OCI-LY1 (cell line): ENCODE measurements at regions not wholly inside any gene's neighbourhood (a gene's known extent, or its start where the extent isn't known, plus 50 kb on each side); places are given as distances from the start of the nearest gene placed in this dataset.

Source experiments
- H2AFZ ChIP-seq: fragments of 200-600 bp; sonication (generic), shearing (Covaris generic); 2 replicates; pipeline ENCODE4 v1.6.0; 2014; ENCODE audit warnings: antibody characterized with exemption, mild to moderate bottlenecking, low read length
- H3F3A ChIP-seq: fragments of 200-600 bp; sonication (generic), shearing (Covaris generic); 2 replicates; pipeline ENCODE4 v1.6.0; 2014; ENCODE audit warnings: mild to moderate bottlenecking, antibody characterized with exemption, low read length, moderate library complexity; ENCODE audit not compliant: insufficient read depth
- H3K27ac ChIP-seq: fragments of 200-600 bp; sonication (generic); 2 replicates; pipeline ENCODE4 v1.5.1; 2014; ENCODE audit warnings: low read length, mixed run types, mild to moderate bottlenecking, low read depth; ENCODE audit not compliant: poor library complexity, severe bottlenecking
- H3K27me3 ChIP-seq: fragments of 200-600 bp; sonication (generic); 2 replicates; pipeline ENCODE4 v1.6.0; 2014; ENCODE audit warnings: antibody characterized with exemption, mild to moderate bottlenecking, low read length, moderate library complexity; ENCODE audit not compliant: insufficient read depth
- H3K36me3 ChIP-seq: fragments of 200-600 bp; sonication (generic); 2 replicates; pipeline ENCODE4 v1.6.1; 2014; ENCODE audit warnings: mild to moderate bottlenecking, antibody characterized with exemption, low read length, moderate library complexity, mixed read lengths; ENCODE audit not compliant: insufficient read depth
- H3K4me1 ChIP-seq: fragments of 200-600 bp; sonication (generic); 2 replicates; pipeline ENCODE4 v1.5.1; 2014; ENCODE audit warnings: mild to moderate bottlenecking, low read length, moderate library complexity; ENCODE audit not compliant: insufficient read depth, severe bottlenecking
- H3K4me2 ChIP-seq: fragments of 200-600 bp; sonication (generic), shearing (Covaris generic); 2 replicates; pipeline ENCODE4 v1.6.1; 2014; ENCODE audit warnings: low read length
- H3K4me3 ChIP-seq: fragments of 200-600 bp; sonication (generic); 2 replicates; pipeline ENCODE4 v1.5.1; 2014; ENCODE audit warnings: low read length, low read depth, mild to moderate bottlenecking, mixed read lengths; ENCODE audit not compliant: poor library complexity, severe bottlenecking
- H3K79me2 ChIP-seq: fragments of 200-600 bp; shearing (Covaris generic); 2 replicates; pipeline ENCODE4 v1.6.1; 2016; ENCODE audit warnings: mixed run types, low read length, mixed read lengths; ENCODE audit not compliant: insufficient read depth
- H3K9ac ChIP-seq: fragments of 200-600 bp; sonication (generic), shearing (Covaris generic); 2 replicates; pipeline ENCODE4 v1.6.1; 2014; ENCODE audit warnings: mild to moderate bottlenecking, low read length, mixed read lengths
- H3K9me2 ChIP-seq: fragments of 200-600 bp; sonication (generic), shearing (Covaris generic); 2 replicates; pipeline ENCODE4 v1.6.1; 2014; ENCODE audit warnings: low read depth, mild to moderate bottlenecking, low read length, mixed read lengths
- H3K9me3 ChIP-seq: fragments of 200-600 bp; shearing (Covaris generic); 2 replicates; pipeline ENCODE4 v1.6.1; 2014; ENCODE audit warnings: low read length, mixed read lengths
- H4K20me1 ChIP-seq: fragments of 200-600 bp; sonication (generic), shearing (Covaris generic); 2 replicates; pipeline ENCODE4 v1.6.0; 2016; ENCODE audit warnings: mild to moderate bottlenecking, low read length; ENCODE audit not compliant: insufficient read depth
- EZH2 ChIP-seq: fragments of 200-600 bp; sonication (generic), shearing (Covaris generic); IDR thresholded peaks from 2 replicates; pipeline ENCODE4 v1.8.0; 2017; ENCODE audit warnings: borderline replicate concordance, mixed run types, mild to moderate bottlenecking, antibody characterized with exemption, low read length, moderate library complexity, mixed read lengths
- TF ChIP-seq, protein P1 (sequence below): fragments of 200-600 bp; sonication (generic), shearing (Covaris generic); IDR thresholded peaks from 2 replicates; pipeline ENCODE4 v1.5.1; 2017; ENCODE audit warnings: mild to moderate bottlenecking, antibody characterized with exemption, low read length, moderate library complexity, mixed read lengths

DNA sequence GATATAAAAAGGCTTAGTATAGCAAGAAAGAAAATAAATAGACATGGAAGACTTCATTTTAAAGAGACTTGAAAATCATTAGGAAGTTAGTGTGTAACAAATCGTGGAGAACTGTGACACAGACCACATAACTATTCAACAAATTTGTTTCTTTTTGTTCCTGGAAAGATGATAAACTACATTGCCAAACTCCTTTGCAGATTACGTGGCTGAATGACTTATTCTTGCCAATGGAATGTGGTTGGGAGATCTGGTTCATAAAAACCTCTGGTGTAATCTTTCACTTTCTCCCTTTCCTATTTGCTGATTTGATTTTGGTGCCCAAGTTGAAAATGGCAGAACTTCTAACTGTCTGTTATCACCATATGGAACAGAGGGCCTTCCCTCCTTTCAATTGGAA, 328.9 kb upstream of the MEF2C start:
- no peak overlapping the region for H2AFZ ChIP-seq
- H3K27ac ChIP-seq: no peak overlapping the region
- H3K9ac ChIP-seq: no peak overlapping the region
- no peak overlapping the region for H3K4me3 ChIP-seq
- H3F3A ChIP-seq: no peaks in the 10 kb centered on the region
- H3K36me3 ChIP-seq: no peaks in the 10 kb centered on the region
- H3K79me2 ChIP-seq: no peaks in the 10 kb centered on the region
- no peak overlapping the region for H3K4me2 ChIP-seq
- H3K4me1 ChIP-seq: no peaks in the 10 kb centered on the region
- H4K20me1 ChIP-seq: no peaks in the 10 kb centered on the region
- H3K9me2 ChIP-seq: no peaks in the 10 kb centered on the region
- H3K27me3 ChIP-seq: no peaks in the 10 kb centered on the region
- no peaks in the 10 kb centered on the region for H3K9me3 ChIP-seq
- no peak for TF ChIP-seq EZH2
- TF ChIP-seq, protein P1, sequence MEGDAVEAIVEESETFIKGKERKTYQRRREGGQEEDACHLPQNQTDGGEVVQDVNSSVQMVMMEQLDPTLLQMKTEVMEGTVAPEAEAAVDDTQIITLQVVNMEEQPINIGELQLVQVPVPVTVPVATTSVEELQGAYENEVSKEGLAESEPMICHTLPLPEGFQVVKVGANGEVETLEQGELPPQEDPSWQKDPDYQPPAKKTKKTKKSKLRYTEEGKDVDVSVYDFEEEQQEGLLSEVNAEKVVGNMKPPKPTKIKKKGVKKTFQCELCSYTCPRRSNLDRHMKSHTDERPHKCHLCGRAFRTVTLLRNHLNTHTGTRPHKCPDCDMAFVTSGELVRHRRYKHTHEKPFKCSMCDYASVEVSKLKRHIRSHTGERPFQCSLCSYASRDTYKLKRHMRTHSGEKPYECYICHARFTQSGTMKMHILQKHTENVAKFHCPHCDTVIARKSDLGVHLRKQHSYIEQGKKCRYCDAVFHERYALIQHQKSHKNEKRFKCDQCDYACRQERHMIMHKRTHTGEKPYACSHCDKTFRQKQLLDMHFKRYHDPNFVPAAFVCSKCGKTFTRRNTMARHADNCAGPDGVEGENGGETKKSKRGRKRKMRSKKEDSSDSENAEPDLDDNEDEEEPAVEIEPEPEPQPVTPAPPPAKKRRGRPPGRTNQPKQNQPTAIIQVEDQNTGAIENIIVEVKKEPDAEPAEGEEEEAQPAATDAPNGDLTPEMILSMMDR: no peak

DNA sequence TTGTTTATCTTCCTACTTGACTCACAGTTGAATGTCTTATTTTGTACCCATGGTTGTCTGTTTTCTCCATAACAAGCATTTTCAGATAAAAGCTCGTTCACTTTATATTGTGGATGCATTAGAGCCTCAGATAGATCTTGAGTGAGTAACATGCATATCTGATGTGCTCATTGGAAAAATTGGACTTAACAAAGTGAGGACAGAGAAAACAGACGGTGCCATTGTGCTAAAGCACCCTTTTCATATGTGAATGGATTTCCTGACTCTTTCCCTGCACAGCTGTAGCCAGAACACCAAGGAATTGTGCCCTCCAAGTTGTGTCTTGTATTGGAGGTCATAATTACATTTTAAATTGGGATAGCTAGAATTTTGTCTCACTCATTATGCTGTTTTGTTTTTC, 325.8 kb upstream of the MEF2C start:
- no peak overlapping the region for H3K27ac ChIP-seq
- no peaks in the 10 kb centered on the region for H3K27me3 ChIP-seq
- no peaks in the 10 kb centered on the region for H3F3A ChIP-seq
- H3K4me1 ChIP-seq: no peaks in the 10 kb centered on the region
- H3K9me2 ChIP-seq: no peaks in the 10 kb centered on the region
- no peaks in the 10 kb centered on the region for H3K79me2 ChIP-seq
- no peak overlapping the region for H3K4me2 ChIP-seq
- no peaks in the 10 kb centered on the region for H4K20me1 ChIP-seq
- no peak overlapping the region for H3K4me3 ChIP-seq
- H3K9me3 ChIP-seq: no peaks in the 10 kb centered on the region
- TF ChIP-seq, protein P1: no peak
- TF ChIP-seq EZH2: no peak
- no peak overlapping the region for H3K9ac ChIP-seq
- H2AFZ ChIP-seq: no peak overlapping the region
- no peaks in the 10 kb centered on the region for H3K36me3 ChIP-seq

DNA sequence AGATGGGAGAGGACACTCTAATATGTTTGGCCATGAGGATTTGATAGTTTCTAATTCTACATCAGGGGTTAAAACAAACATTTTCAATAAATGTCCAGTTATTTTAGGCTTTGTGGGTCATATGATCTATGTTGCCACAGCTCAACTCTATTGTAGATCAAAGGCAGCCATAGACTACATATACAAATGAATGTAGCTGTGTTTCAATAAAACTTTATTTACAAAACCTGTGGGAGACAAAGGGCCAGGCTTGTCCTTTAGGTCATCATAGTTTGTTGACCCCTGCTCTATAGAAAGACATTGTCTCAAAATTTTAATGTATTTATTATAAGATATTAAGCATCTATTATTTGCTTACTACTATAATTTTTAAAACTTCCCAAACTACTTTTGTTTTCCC, 325.4 kb upstream of the MEF2C start:
- Histone ChIP-seq H3K79me2 (no peaks in the 10 kb centered on the region), H3K4me3 (no peak overlapping the region), H3K9me3 (no peaks in the 10 kb centered on the region), H3K36me3 (no peaks in the 10 kb centered on the region), H3K27ac (no peak overlapping the region), H3F3A (no peaks in the 10 kb centered on the region), H3K4me2 (no peak overlapping the region), H3K9me2 (no peaks in the 10 kb centered on the region), H4K20me1 (no peaks in the 10 kb centered on the region), H2AFZ (no peak overlapping the region), H3K4me1 (no peaks in the 10 kb centered on the region), H3K9ac (no peak overlapping the region), H3K27me3 (no peaks in the 10 kb centered on the region)
- TF ChIP-seq EZH2: no peak

DNA sequence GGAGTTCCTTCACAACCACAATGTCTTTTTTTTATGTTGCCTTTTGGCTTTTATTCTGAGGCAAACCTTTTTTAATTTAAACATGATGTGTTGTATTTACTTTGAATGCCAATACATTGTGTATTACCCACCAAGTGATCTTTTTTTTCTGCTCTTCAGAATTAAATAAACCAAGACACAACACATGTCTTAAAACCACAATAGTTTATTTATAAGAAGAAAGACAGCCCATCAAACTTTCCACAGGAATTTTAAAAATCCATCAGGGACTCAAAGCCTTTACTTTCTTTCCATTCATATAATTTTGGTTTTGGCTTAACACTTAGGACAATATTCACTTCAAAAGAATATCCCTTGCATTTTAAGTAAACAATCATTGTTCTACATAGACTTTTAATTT, 321.8 kb upstream of the MEF2C start:
- Histone ChIP-seq H3K4me3 (no peak overlapping the region), H4K20me1 (no peaks in the 10 kb centered on the region), H3F3A (no peaks in the 10 kb centered on the region), H3K79me2 (no peaks in the 10 kb centered on the region), H2AFZ (no peak overlapping the region), H3K4me1 (no peaks in the 10 kb centered on the region), H3K9ac (no peak overlapping the region), H3K36me3 (no peaks in the 10 kb centered on the region), H3K27me3 (no peaks in the 10 kb centered on the region), H3K9me3 (peaks cover 6% of the 10 kb centered on the region), H3K9me2 (no peaks in the 10 kb centered on the region), H3K27ac (no peak overlapping the region), H3K4me2 (no peak overlapping the region)
- TF ChIP-seq, protein P1: no peak
- TF ChIP-seq EZH2: no peak
